ENCODE measurements at regions not wholly inside any gene's neighbourhood (a gene's known extent, or its start where the extent isn't known, plus 50 kb on each side); places are given as distances from the start of the nearest gene placed in this dataset.
A peak's percentile ranks its signal among the peaks of the same experiment; 100 is the strongest.

GRCh38 chr21:31559368-31560119 lies 99.9 kb upstream of the SOD1 start:
- CTCF ChIA-PET: interaction anchor here (0.7 to 4.3 kb wide), 4 partner anchors 18 to 1041 kb away, joined by 3 to 28 read pairs (median 3); no protein-coding TSS in a partner anchor

More at GRCh38 chr21:31559368-31560119, 99.9 kb upstream of the SOD1 start:
- POLR2A ChIA-PET: interaction anchor here (0.7 kb wide), 1 partner anchor 12 kb away, joined by 4 read pairs; no protein-coding TSS in a partner anchor
- H3K4me3 ChIP-seq (replicated peaks in 1 of 3; ENCODE audit: insufficient read depth in 1 of 3, low read depth in 1 of 3, low read length in 3 of 3): peak overlapping the region in 2 of 3 experiments; percentile 32 to 50
- FAIRE-seq (no peak), DNase-seq (ENCODE audit: low read depth, low spot score) (peak; percentile 72)
- peak overlapping the region; percentile 60 for H2AFZ ChIP-seq (ENCODE audit: low read depth, low read length)
- peaks cover 10% of the 10 kb centered on the region for H3K4me1 ChIP-seq (ENCODE audit: control insufficient read depth, extremely low read depth, insufficient read depth, low read length)
- peak overlapping the region; percentile 49 for H3K4me2 ChIP-seq (ENCODE audit: insufficient read depth, low read length)
- H4K20me1 ChIP-seq (replicated peaks; ENCODE audit: control insufficient read depth, extremely low read depth, insufficient read depth, low read length): no peaks in the 10 kb centered on the region
- H3K9ac ChIP-seq (replicated peaks; ENCODE audit: extremely low read depth, insufficient read depth, low read length): no peak overlapping the region
- dilution Hi-C loops (cut with MboI; ENCODE audit: extremely low pct_ligation_motif_present, low sequenced_read_pairs): no loop called here
- no peaks in the 10 kb centered on the region for H3K9me3 ChIP-seq (replicated peaks; ENCODE audit: control insufficient read depth, insufficient read depth, low read length)
- intact Hi-C loops (cut with micrococcal nuclease): no loop called here
- BruUV-seq (replicated peaks): no TSS peak
- no peaks in the 10 kb centered on the region for H3K36me3 ChIP-seq (ENCODE audit: control insufficient read depth in 2 of 2, extremely low read depth in 1 of 2, insufficient read depth in 2 of 2, low read length in 2 of 2)
- no peak overlapping the region for H3K27ac ChIP-seq (ENCODE audit: insufficient read depth, low read depth, low read length)
- no peaks in the 10 kb centered on the region for H3K79me2 ChIP-seq (ENCODE audit: control insufficient read depth, insufficient read depth, low read length)
- H3K27me3 ChIP-seq (ENCODE audit: control insufficient read depth in 2 of 2, insufficient read depth in 2 of 2, low read length in 2 of 2): peaks cover 20 to 23% of the 10 kb centered on the region in 2 experiments
- no peak for TF ChIP-seq MAX (IDR thresholded peaks at IDR 0.05; ENCODE audit: insufficient read depth, insufficient read length)
- no peak for TF ChIP-seq MYC (IDR thresholded peaks at IDR 0.05; ENCODE audit: low read depth, low read length)
- TF ChIP-seq GATA2 (IDR thresholded peaks at IDR 0.05; ENCODE audit: insufficient read depth, insufficient read length, low read depth, low read length): no peak
- TF ChIP-seq, protein P1, sequence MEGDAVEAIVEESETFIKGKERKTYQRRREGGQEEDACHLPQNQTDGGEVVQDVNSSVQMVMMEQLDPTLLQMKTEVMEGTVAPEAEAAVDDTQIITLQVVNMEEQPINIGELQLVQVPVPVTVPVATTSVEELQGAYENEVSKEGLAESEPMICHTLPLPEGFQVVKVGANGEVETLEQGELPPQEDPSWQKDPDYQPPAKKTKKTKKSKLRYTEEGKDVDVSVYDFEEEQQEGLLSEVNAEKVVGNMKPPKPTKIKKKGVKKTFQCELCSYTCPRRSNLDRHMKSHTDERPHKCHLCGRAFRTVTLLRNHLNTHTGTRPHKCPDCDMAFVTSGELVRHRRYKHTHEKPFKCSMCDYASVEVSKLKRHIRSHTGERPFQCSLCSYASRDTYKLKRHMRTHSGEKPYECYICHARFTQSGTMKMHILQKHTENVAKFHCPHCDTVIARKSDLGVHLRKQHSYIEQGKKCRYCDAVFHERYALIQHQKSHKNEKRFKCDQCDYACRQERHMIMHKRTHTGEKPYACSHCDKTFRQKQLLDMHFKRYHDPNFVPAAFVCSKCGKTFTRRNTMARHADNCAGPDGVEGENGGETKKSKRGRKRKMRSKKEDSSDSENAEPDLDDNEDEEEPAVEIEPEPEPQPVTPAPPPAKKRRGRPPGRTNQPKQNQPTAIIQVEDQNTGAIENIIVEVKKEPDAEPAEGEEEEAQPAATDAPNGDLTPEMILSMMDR (IDR thresholded peaks at IDR 0.05; ENCODE audit: extremely low read depth in 1 of 2, insufficient read depth in 1 of 2, low read depth in 1 of 2, low read length in 2 of 2): no peak
- no peak for TF ChIP-seq JUN (IDR thresholded peaks at IDR 0.05; ENCODE audit: borderline replicate concordance, insufficient read depth, insufficient read length, low read depth)
- TF ChIP-seq FOS (IDR thresholded peaks at IDR 0.05; ENCODE audit: borderline replicate concordance, insufficient read depth, low read length): no peak
- no peak for TF ChIP-seq POLR2A (IDR thresholded peaks at IDR 0.05; ENCODE audit: low read depth, low read length)
- TF ChIP-seq EZH2 (IDR thresholded peaks at IDR 0.05; ENCODE audit: borderline replicate concordance, low read depth, low read length, severe bottlenecking): no peak
- TF ChIP-seq POLR2AphosphoS5 (IDR thresholded peaks at IDR 0.05; ENCODE audit: insufficient read depth, low read depth, low read length): no peak
- H3K9me1 ChIP-seq (replicated peaks; ENCODE audit: control insufficient read depth, extremely low read depth, insufficient read depth, low read length): no peaks in the 10 kb centered on the region
